PC-9 (cell line): ENCODE measurements at regions not wholly inside any gene's neighbourhood (a gene's known extent, or its start where the extent isn't known, plus 50 kb on each side); places are given as distances from the start of the nearest gene placed in this dataset.

Source experiments
- EZH2 ChIP-seq: fragments of 200-600 bp; sonication (generic); IDR thresholded peaks from 2 replicates; pipeline ENCODE4 v1.8.0; 2017; ENCODE audit warnings: antibody characterized with exemption, low read depth
- TF ChIP-seq, protein P1 (sequence below): fragments of 200-600 bp; sonication (generic); conservative IDR thresholded peaks from 2 replicates; pipeline ENCODE4 v1.6.1; 2017; ENCODE audit warnings: mixed run types, antibody characterized with exemption, mild to moderate bottlenecking, moderate library complexity

DNA sequence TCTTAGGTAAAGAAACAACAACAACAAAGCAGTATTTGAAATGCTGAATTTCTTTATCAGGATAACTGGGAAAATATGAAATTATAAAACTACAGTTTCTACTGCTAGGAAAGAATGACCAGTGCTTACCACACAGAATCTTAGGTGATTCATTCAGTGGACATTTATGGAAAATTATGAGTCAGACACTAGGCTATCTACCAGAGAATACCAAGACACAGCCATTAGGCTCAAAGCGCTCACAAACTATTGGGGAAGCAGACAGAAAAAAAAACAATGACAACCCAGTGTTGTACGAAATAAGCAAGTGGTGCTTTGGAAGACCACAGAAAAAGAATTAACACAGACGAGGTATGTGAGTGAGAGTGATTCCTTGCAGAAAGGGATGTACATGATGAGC is 1019.5 kb downstream of the PCDH9 start:
- TF ChIP-seq, protein P1, sequence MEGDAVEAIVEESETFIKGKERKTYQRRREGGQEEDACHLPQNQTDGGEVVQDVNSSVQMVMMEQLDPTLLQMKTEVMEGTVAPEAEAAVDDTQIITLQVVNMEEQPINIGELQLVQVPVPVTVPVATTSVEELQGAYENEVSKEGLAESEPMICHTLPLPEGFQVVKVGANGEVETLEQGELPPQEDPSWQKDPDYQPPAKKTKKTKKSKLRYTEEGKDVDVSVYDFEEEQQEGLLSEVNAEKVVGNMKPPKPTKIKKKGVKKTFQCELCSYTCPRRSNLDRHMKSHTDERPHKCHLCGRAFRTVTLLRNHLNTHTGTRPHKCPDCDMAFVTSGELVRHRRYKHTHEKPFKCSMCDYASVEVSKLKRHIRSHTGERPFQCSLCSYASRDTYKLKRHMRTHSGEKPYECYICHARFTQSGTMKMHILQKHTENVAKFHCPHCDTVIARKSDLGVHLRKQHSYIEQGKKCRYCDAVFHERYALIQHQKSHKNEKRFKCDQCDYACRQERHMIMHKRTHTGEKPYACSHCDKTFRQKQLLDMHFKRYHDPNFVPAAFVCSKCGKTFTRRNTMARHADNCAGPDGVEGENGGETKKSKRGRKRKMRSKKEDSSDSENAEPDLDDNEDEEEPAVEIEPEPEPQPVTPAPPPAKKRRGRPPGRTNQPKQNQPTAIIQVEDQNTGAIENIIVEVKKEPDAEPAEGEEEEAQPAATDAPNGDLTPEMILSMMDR: no peak
- TF ChIP-seq EZH2: no peak
